ENCODE measurements at regions not wholly inside any gene's neighbourhood (a gene's known extent, or its start where the extent isn't known, plus 50 kb on each side); places are given as distances from the start of the nearest gene placed in this dataset.
"Not testable (repeated sequence)": the region's sequence is repeated elsewhere in the genome, so short reads cannot be mapped to it uniquely, and the experiment has no call there.

DNA sequence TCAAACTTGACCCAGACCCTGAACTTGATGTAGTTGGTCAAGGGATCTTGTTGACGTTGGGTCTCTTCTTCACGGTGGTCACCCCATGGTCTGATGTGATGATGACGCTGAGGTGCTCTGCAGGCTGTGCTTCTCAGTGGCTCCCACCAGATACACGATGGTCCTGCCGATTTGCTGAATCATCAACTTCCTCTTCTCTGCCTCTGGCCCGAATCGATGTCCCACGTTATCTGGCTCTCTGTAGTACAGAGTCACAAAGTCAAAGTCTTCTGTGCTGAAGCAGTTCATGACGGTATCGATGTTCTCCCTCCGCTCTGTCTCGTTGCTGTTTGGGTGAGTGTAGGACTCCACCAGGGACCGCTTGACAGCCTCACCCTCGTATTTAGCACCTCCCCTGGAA lies 58.5 kb upstream of the ZNF195 start:
- not testable (repeated sequence) for ATAC-seq

GRCh38 chr11:3434976-3435375 lies 56.0 kb upstream of the ZNF195 start:
- ATAC-seq, result no peak
- TF ChIP-seq CSDC2 (CRISPR knock-in tag; IDR thresholded peaks at IDR 0.05) (no peak), ZNF565 (CRISPR knock-in tag; conservative IDR thresholded peaks at IDR 0.05; ENCODE audit: low read depth) (no peak), RARB (CRISPR knock-in tag; IDR thresholded peaks at IDR 0.05) (no peak), TCF4 (CRISPR knock-in tag; IDR thresholded peaks at IDR 0.05; ENCODE audit: borderline replicate concordance) (no peak), ARNTL (CRISPR knock-in tag; IDR thresholded peaks at IDR 0.05; ENCODE audit: borderline replicate concordance, low read depth) (no peak)

DNA sequence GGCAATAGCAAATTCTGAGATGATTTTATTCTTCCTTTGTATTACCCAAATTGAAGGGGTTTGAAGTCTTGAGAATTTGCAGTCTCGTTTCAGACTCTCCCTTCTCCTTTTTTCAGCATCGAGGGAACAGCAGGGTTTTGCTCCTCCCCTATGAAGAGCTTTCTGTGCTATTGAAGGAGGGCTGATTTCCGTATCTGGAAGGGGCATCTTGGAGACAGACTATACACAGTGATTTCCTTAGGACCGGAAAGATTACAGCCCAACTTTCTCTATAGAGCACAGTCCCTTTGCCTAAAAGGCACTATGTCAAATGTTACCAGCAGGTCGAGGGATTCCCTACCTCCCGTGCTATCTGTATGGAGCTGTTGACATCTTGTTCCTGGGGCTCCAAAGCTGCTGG lies 50.2 kb upstream of the ZNF195 start:
- ATAC-seq, result not testable (repeated sequence)
